ENCODE measurements at regions not wholly inside any gene's neighbourhood (a gene's known extent, or its start where the extent isn't known, plus 50 kb on each side); places are given as distances from the start of the nearest gene placed in this dataset.

- no peak for DNase-seq
Observed at GRCh38 chr4:185993328-185993973, 75.5 kb upstream of the TLR3 start.

DNA sequence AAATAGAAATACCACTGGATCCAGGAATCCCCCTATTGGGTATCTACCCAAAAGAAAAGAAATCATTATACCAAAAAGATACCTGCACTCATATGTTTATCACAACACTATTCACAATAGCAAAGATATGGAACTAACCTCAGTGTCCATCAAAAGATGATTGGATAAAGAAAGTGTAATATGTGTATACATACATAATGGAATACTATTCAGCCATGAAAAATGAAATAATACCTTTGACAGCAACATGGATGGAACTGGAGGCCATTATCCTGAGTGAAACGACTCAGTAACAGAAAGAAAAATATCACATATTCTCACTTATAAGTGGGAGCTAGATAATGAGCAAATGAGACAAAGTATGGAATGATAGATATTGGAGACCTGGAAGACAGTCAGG lies 74.2 kb upstream of the TLR3 start:
- no peak for DNase-seq

- DNase-seq = no peak
Observed at GRCh38 chr4:185995665-185996064, 73.3 kb upstream of the TLR3 start.

- no peak for DNase-seq
Observed at GRCh38 chr4:185997296-185997695, 71.7 kb upstream of the TLR3 start.

GRCh38 chr4:185998791-185999190 lies 70.2 kb upstream of the TLR3 start:
- no peak for DNase-seq

DNA sequence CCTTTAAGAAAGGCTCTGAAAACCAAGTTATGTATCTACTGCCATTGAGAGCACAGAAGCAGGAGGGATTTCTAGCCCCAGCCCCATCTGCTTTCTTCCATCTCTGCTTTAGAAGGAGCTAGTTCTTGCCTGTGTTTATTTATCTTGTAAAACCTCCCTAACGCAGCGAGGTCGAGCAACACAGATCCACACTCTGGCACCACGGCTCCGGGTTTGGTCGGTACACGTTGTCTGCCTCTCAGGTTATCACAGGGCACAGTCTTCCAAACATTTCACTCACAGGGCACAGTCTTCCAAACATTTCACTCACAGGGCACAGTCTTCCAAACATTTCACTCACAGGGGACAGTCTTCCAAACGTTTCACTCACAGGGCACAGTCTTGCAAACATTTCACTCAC lies 69.7 kb upstream of the TLR3 start:
- DNase-seq = no peak

DNA sequence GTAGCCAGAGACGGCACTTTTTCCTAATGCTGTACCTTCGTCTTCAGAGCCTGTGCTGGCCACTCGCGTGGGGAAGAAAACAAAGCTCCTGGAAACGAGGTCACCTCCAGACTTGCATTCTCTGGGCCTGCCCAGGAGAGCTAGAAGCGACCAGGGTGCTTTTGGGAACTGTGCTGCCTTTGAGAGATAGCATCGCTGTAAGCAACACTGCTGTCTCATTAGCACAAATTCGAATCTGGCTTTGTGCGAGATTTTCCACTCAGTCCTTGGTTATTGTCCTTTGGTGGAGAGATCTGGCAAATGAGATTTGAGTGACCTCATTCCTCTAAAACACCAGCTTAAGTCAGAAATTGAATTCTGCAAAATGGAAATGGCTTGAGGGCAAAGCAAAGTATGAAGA lies 66.1 kb upstream of the TLR3 start:
- no peak for DNase-seq

GRCh38 chr4:186003746-186004145 lies 65.2 kb upstream of the TLR3 start:
- no peak for DNase-seq

DNA sequence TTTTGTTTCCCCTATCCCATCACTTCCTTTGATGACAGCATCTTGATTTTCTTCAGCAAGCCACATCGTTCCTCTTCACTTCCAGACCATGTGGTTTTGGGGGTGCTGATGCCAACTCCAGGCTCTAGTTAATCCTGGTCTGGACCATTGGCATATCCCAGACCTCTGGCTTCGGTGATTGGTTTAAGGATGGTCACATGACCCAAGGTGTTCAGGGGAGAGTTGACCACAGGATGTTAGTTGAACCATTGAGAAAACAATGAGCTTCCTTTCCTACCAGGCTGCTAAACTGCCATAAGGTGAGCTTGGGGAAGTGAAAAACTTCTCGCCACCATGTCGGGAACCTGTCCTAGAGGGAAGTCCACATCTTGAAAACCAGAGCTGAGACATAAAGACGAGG lies 60.9 kb upstream of the TLR3 start:
- no peak for DNase-seq

DNA sequence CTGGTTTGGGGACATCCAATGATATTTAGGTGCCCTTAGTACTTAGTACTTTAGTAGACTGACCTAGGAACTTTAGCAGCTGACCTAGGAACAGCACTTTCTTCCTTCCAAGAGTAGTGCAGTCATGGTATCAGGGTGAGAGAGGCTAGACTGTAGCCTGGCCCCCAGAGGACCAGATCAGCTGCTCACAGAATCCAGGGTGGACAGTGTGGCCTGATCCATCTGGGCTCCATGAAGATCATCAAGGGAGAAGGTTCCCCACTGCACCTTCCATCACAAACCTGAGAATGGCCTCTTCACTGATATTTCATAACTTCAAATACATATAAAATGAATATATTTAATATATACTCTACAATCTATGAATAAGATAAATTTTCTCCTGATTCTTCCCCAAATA lies 59.0 kb upstream of the TLR3 start:
- no peak for DNase-seq

GRCh38 chr4:186010821-186011220 lies 58.1 kb upstream of the TLR3 start:
- DNase-seq = no peak

- no peak for DNase-seq
Observed at GRCh38 chr4:186012071-186012470, 56.9 kb upstream of the TLR3 start.

DNA sequence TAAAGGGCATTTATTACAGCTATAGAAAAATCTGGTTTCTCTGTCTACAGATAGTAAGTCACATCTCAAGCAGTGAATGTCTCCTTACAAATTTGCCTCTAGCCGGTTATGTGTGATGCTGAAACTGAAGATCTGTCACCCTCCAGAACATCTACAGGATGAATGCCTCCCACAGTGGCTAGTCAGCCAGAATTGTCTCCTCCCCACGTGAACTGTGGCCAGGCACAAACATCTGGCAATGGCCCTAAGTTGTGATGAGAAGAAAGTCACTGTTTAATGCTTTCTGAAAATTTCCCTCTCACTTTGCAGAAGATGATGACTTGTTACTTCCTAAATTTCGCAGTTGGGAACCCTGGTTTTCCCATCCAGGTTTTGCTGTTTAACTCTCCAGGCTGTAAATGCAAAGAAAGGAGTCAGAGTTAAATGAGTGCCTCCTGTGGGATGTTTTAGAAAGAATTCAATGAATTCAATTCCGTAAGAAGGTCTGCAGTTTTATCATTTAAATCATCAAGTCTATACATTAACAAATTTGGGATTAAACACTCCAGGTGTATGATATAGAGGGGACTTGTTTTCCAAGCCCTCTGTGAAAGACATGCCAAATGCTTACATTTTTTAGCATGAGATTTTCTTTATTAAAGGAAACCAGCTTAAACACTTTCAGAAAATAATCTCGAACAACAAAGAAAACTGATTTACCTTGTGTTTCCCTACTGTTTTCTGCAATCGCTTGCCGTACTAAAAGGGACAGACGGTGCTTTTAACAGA lies 55.4 kb upstream of the TLR3 start:
- no peak for DNase-seq

GRCh38 chr4:186015212-186015817 lies 53.6 kb upstream of the TLR3 start:
- DNase-seq = no peak

DNA sequence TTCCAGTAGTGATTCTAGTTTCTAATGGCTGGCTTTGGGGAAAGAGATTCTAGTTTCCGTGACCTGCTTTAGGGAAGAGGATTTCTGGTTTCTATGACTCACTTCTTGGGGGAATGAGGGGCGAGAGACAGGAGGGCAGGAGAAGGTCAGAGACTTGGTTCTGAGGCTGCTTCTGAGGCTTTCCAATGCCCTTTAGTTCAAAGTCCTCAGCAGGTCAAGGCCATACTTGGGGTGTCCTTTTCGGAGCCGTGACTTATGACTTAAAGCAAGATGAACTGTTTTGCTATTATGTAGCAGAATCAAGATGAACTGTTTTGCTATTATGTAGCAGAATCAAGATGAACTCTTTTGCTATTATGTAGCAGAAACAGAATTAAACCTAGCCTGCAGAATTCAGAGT lies 52.2 kb upstream of the TLR3 start:
- DNase-seq = no peak

DNA sequence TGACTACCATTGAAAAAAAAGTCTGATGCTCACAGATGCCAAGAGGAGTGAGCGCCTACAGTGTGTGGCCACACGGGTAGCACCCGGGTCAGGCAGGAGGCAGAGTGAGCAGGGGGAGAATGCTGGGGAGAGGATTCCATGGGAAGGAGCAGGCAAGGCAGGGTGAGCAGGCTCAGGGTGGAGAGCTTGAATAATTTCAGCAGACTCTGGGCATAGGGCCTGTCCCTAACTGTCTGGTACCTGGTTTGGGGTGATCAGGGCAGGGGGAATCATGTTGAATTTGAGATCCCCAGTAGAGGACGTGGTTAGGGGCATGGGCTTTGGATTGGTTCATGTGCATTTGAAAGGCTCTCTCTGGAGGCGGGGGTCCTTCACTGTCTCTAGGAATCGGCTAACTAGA lies 51.2 kb upstream of the TLR3 start:
- no peak for DNase-seq

- DNase-seq = no peak
Observed at GRCh38 chr4:186018261-186018660, 50.7 kb upstream of the TLR3 start.

- DNase-seq = no peak
Observed at GRCh38 chr4:186018784-186019183, 50.2 kb upstream of the TLR3 start.
